Esophagus squamous epithelium (tissue), 4 donors: ENCODE measurements at regions not wholly inside any gene's neighbourhood (a gene's known extent, or its start where the extent isn't known, plus 50 kb on each side); places are given as distances from the start of the nearest gene placed in this dataset.

Experiments
- CTCF ChIP-seq, 6 experiments: fragments of 450-650 bp in 4 of 6; fragments of 200-600 bp in 2 of 6; sonication (generic) in 2 of 6; IDR thresholded peaks; one replicate each; pipeline ENCODE4 v1.5.1; 2016 to 2019; ENCODE audit warnings: antibody characterized with exemption in 6 of 6, mild to moderate bottlenecking in 4 of 6, moderate library complexity in 4 of 6
- POLR2A ChIP-seq, 4 donors: fragments of 450-650 bp; IDR thresholded peaks; one replicate each; pipeline ENCODE4 v1.6.1; 2017; ENCODE audit warnings: antibody characterized with exemption in 4 of 4, mild to moderate bottlenecking in 4 of 4, moderate library complexity in 3 of 4

GRCh38 chr3:176395240-176395639, 802.0 kb downstream of the TBL1XR1 start:
- no peak for TF ChIP-seq CTCF (IDR thresholded peaks at IDR 0.05)
- no peak for TF ChIP-seq POLR2A (IDR thresholded peaks at IDR 0.05)
